Activated CD8-positive, alpha-beta T cell treated with anti-CD3 and anti-CD28 coated beads, Interleukin-2, amount 10 ng/mL, durations not matched to agents 7 days and 5 days (primary cell): ENCODE measurements at regions not wholly inside any gene's neighbourhood (a gene's known extent, or its start where the extent isn't known, plus 50 kb on each side); places are given as distances from the start of the nearest gene placed in this dataset.

Experiments used
- ATAC-seq: fragments of 150-1000 bp; cut with Tn5 transposase; one replicate; pipeline ENCODE4 v1.10.0; 2021; ENCODE audit warnings: moderate library complexity
- CTCF ChIA-PET: fragments of 350-600 bp; sonication (Branson Sonifier 250); formaldehyde crosslinking; loops from one replicate; lab custom pipeline; 2021; ENCODE audit warnings: antibody characterized with exemption; lab: Charles Lee
- POLR2A ChIA-PET: fragments of 350-600 bp; sonication (Branson Sonifier 250); formaldehyde crosslinking; loops from one replicate; lab custom pipeline; 2021; ENCODE audit warnings: antibody characterized with exemption; lab: Charles Lee
- DNase-seq: peaks from one replicate; pipeline ENCODE4 v3.0.0-alpha.2; 2020
- H3K27ac Mint-ChIP-seq: one replicate; pipeline ENCODE4 v1.8.0; 2021; ENCODE audit warnings: mild to moderate bottlenecking, mixed read lengths
- H3K27me3 Mint-ChIP-seq: one replicate; pipeline ENCODE4 v1.8.0; 2021; ENCODE audit warnings: low read depth, mixed read lengths
- H3K36me3 Mint-ChIP-seq: one replicate; pipeline ENCODE4 v1.8.0; 2021; ENCODE audit warnings: low read depth, mixed read lengths
- H3K4me1 Mint-ChIP-seq: one replicate; pipeline ENCODE4 v1.8.0; 2021; ENCODE audit warnings: low read depth, mixed read lengths
- H3K4me3 Mint-ChIP-seq: one replicate; pipeline ENCODE4 v1.8.0; 2021; ENCODE audit warnings: mild to moderate bottlenecking, mixed read lengths
- H3K9me3 Mint-ChIP-seq: one replicate; pipeline ENCODE4 v1.8.0; 2022; ENCODE audit warnings: mixed read lengths; ENCODE audit not compliant: insufficient read depth

DNA sequence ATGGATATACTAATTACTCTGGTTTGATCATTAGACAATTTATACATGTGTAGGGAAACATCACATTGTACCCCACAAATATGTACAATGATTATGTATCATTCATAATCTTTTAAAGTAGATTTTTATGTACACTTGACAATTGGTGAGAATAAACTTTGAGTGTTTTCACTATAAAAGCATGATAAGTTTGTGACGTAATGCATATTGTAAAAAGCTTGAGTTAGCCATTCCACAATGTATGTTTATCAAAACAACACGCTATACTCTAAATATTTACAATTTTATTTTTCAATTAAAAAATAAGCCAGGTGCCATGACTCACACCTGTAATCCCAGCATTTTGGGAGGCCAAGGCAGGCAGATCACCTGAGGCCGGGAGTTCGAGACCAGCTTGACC, 360.1 kb upstream of the ITGA1 start:
- Mint-ChIP-seq H3K27me3 (no peaks in the 10 kb centered on the region), H3K4me1 (no peaks in the 10 kb centered on the region), H3K9me3 (no peaks in the 10 kb centered on the region), H3K27ac (no peak overlapping the region), H3K36me3 (no peaks in the 10 kb centered on the region), H3K4me3 (no peak overlapping the region)
- ChIA-PET CTCF (no interaction called here), POLR2A (no interaction called here)
- ATAC-seq (no peak), DNase-seq (no peak)

DNA sequence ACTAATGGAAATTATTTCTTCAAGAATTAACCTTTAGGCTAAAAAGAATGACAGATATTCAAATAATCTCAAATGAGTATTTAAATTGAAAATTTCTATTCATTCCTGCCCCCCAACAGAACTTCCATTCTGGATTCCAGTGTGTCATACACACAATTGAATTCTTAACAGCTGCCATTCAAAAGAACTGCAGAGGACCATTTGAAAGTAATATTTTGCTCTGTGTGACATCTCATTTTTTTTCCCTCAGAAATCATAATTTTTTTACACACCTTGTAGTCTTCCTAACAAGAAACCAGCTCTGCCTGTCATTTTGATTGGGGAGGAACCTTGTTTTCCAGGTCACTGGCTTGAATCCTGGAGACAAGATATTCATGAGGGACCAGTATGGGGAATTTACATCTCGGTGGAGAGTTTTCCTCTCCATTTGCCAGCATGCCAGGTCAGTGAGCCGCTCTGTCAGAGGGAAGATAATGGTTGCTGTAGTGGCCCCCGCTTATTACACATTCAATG, 358.7 kb upstream of the ITGA1 start:
- ATAC-seq (no peak), DNase-seq (no peak)
- CTCF ChIA-PET: no interaction called here
- POLR2A ChIA-PET: no interaction called here
- Mint-ChIP-seq H3K27me3 (no peaks in the 10 kb centered on the region), H3K36me3 (no peaks in the 10 kb centered on the region), H3K4me3 (no peak overlapping the region), H3K9me3 (no peaks in the 10 kb centered on the region), H3K4me1 (no peaks in the 10 kb centered on the region), H3K27ac (no peak overlapping the region)

DNA sequence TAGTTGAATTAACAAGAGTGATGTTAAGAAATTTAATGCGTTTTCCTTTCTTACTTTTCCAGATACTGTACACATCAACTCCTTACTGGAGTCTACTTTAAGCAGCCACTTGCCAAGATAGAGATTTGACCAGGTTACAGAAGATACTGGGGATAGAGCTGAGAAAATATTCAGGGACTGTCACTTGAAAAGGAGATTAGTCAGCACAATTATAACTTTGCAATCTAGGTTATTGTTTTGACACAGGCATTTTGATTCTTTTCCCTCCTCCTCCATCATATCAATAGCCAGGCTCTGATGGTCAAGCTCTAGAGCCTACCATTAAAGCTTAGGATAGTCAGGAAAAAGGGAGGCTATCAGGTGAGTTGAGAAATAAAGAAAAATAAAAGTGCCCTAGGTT, 345.9 kb upstream of the ITGA1 start:
- no peak for DNase-seq
- no peak for ATAC-seq
- Mint-ChIP-seq H3K9me3 (no peaks in the 10 kb centered on the region), H3K4me1 (no peaks in the 10 kb centered on the region), H3K27me3 (no peaks in the 10 kb centered on the region), H3K4me3 (no peak overlapping the region), H3K36me3 (no peaks in the 10 kb centered on the region), H3K27ac (no peak overlapping the region)
- ChIA-PET CTCF (no interaction called here), POLR2A (no interaction called here)

DNA sequence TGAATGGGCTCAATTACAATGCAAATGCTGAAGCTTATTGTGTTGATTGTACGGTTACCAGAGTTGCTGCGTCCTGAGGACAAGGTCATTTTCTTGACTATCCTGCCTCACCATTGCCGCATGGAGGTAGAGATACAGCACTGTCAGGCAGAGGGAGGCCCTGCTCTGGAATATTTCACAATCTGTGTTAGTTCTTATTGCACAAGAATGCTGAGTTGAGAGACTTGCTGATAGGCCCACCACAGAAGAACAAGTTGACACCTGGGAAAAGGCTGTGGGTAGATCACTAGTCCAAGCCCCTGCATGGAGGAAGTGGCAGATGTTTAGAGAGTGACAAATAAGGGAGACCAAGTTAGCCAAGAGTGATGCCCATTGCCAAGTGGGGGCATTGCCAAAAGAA, 344.5 kb upstream of the ITGA1 start:
- Mint-ChIP-seq H3K4me3 (no peak overlapping the region), H3K4me1 (no peaks in the 10 kb centered on the region), H3K27ac (no peak overlapping the region), H3K36me3 (no peaks in the 10 kb centered on the region), H3K9me3 (no peaks in the 10 kb centered on the region), H3K27me3 (no peaks in the 10 kb centered on the region)
- POLR2A ChIA-PET: no interaction called here
- DNase-seq (no peak), ATAC-seq (no peak)
- CTCF ChIA-PET: interaction anchor here (0.6 kb wide), 1 partner anchor 9 kb away, joined by 3 read pairs; no protein-coding TSS in a partner anchor

DNA sequence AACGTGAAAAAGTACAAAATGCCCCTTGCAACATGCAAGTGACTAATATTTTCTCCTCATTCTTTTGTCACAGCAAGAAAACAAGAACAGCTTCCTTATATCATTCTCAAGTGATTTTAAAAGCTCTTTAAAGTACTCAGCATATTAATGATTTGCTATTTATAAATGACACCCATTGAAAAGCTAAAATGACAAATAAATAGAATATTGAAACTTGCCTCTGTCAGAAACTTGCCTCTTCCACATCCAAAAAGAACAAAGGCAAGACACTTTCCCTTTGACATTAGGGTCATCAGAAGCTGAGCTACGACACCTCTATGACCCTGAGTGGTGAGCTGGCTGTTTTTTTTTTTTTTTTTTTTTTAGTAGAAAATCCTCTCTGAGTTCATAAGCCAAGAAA, 339.6 kb upstream of the ITGA1 start:
- CTCF ChIA-PET: no interaction called here
- Mint-ChIP-seq H3K27ac (no peak overlapping the region), H3K36me3 (no peaks in the 10 kb centered on the region), H3K27me3 (no peaks in the 10 kb centered on the region), H3K4me3 (no peak overlapping the region), H3K9me3 (no peaks in the 10 kb centered on the region), H3K4me1 (no peaks in the 10 kb centered on the region)
- no peak for ATAC-seq
- POLR2A ChIA-PET: no interaction called here
- no peak for DNase-seq

DNA sequence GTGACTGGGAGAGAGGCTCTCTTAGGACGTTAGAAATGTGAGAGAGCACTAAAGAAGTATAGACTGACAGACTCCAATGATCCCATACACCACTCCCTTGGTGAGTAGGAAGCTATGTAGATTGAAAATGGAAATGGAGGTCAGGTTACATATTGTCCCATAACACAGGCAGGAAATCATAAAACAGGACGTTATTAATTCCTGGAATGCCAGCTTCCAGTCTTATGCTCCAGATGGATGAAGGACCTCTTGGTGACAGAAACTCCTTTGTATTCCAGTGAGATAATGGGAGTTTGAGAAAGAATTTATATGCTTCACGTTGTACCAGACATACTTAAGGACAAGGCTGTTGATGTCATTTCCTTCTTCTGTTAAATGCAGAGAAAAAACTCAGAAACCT, 338.2 kb upstream of the ITGA1 start:
- Mint-ChIP-seq H3K4me3 (no peak overlapping the region), H3K27me3 (no peaks in the 10 kb centered on the region)
- no peak for ATAC-seq

DNA sequence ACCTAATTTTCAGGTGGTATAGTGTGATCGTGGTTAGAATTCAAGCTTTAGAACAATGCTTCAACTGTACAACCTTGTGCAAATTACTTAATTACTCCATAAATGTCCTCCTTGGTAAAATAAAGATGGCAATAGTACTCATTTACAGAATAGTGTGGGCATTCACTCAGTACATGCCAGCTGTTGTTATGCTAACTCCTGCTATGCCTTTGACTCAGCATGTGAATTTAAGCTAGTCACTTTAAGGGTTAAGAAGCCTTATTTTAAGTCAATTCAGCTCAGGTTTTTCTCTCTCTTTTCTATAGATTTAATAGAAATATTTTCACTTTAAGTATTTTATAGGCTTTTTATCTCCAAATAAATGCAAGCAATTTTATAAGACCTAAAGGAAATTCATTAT, 335.6 kb upstream of the ITGA1 start:
- Mint-ChIP-seq H3K36me3 (no peaks in the 10 kb centered on the region), H3K9me3 (no peaks in the 10 kb centered on the region), H3K4me3 (no peak overlapping the region), H3K27ac (no peak overlapping the region), H3K4me1 (no peaks in the 10 kb centered on the region), H3K27me3 (peaks cover 2% of the 10 kb centered on the region)
- CTCF ChIA-PET: interaction anchor here (1.1 kb wide), 1 partner anchor 9 kb away, joined by 3 read pairs; no protein-coding TSS in a partner anchor
- POLR2A ChIA-PET: no interaction called here
- DNase-seq (no peak), ATAC-seq (no peak)

More for the DNA sequence above, 338.2 kb upstream of the ITGA1 start:
- CTCF ChIA-PET: no interaction called here
- no peaks in the 10 kb centered on the region for H3K4me1 Mint-ChIP-seq
- H3K27ac Mint-ChIP-seq: no peak overlapping the region
- no peaks in the 10 kb centered on the region for H3K9me3 Mint-ChIP-seq
- POLR2A ChIA-PET: no interaction called here
- no peaks in the 10 kb centered on the region for H3K36me3 Mint-ChIP-seq
- no peak for DNase-seq

- ATAC-seq (no peak), DNase-seq (no peak)
- H3K27me3 Mint-ChIP-seq: peaks cover 2% of the 10 kb centered on the region
- no peak overlapping the region for H3K27ac Mint-ChIP-seq
- H3K9me3 Mint-ChIP-seq: no peaks in the 10 kb centered on the region
- H3K4me1 Mint-ChIP-seq: no peaks in the 10 kb centered on the region
- no peaks in the 10 kb centered on the region for H3K36me3 Mint-ChIP-seq
- POLR2A ChIA-PET: no interaction called here
- no peak overlapping the region for H3K4me3 Mint-ChIP-seq
- CTCF ChIA-PET: no interaction called here
Observed at GRCh38 chr5:52453176-52453575, 334.5 kb upstream of the ITGA1 start.

GRCh38 chr5:52455920-52456319, 331.8 kb upstream of the ITGA1 start:
- ChIA-PET POLR2A (no interaction called here), CTCF (no interaction called here)
- H3K4me1 Mint-ChIP-seq: no peaks in the 10 kb centered on the region
- no peak for DNase-seq
- H3K9me3 Mint-ChIP-seq: no peaks in the 10 kb centered on the region
- peaks cover 7% of the 10 kb centered on the region for H3K27me3 Mint-ChIP-seq
- no peak overlapping the region for H3K4me3 Mint-ChIP-seq
- no peak for ATAC-seq
- H3K27ac Mint-ChIP-seq: no peak overlapping the region
- H3K36me3 Mint-ChIP-seq: no peaks in the 10 kb centered on the region

- no peak overlapping the region for H3K27ac Mint-ChIP-seq
- H3K9me3 Mint-ChIP-seq: no peaks in the 10 kb centered on the region
- no peaks in the 10 kb centered on the region for H3K4me1 Mint-ChIP-seq
- DNase-seq (no peak), ATAC-seq (no peak)
- peaks cover 7% of the 10 kb centered on the region for H3K27me3 Mint-ChIP-seq
- ChIA-PET POLR2A (no interaction called here), CTCF (no interaction called here)
- H3K4me3 Mint-ChIP-seq: no peak overlapping the region
- no peaks in the 10 kb centered on the region for H3K36me3 Mint-ChIP-seq
Observed at GRCh38 chr5:52457810-52458209, 329.9 kb upstream of the ITGA1 start.

DNA sequence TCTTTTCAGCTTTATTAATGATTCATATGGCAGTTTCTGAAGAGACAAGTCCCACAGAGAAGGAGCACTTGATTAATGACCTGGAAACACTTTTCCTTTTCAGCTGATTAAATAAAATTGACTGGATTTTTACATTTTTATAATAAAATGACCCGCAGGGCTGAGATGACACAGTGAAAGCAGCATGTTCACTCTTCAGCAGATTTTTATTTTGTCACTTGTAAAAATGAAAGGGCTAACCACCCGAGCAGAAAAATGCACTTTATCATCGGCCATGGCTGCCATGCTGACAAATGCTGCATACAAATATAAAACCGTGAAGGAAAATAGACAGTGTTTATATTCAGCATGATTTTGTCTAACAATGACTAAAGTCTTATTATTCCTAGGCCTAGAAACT, 321.6 kb upstream of the ITGA1 start:
- POLR2A ChIA-PET: no interaction called here
- Mint-ChIP-seq H3K4me1 (peaks cover 10% of the 10 kb centered on the region), H3K27ac (no peak overlapping the region), H3K36me3 (no peaks in the 10 kb centered on the region), H3K9me3 (no peaks in the 10 kb centered on the region), H3K4me3 (no peak overlapping the region), H3K27me3 (no peaks in the 10 kb centered on the region)
- no peak for ATAC-seq
- no peak for DNase-seq
- CTCF ChIA-PET: no interaction called here

DNA sequence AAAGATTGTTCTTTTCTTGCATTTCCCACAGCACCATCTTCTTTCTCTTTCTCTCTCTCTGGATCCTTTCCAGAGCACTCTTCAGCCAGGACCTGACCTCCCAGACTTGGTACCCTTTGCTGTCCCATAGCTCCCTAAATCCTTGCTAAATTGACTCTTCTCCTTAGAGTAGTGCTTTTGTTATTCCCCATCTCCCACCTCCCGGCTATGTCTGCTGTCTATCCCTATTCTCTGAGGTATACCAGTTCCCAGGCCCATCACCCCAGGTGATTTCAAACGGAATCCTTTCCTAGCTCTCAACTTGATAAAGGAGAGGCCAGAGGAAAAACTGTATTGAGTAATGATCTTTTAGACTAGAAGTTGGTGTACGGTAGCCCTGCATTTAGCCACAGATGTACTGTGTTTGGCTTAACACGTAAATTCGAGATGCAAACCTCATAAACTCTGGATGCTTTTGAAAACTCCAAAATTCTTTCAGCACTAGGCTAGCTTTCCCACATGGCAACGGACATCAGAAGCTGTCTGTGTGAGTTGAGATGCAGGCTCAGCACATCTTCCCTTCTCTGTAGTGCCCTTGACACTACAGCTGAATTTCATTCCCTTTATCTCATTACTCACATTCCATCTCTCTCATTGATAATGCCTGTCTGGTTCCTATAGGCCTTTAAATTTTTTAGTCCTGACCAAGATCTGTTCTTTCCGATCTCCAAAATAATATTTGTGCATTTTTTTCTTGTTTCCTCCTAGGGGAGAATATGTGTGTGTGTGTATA, 320.8 kb upstream of the ITGA1 start:
- ATAC-seq (no peak), DNase-seq (no peak)
- H3K9me3 Mint-ChIP-seq: no peaks in the 10 kb centered on the region
- no peaks in the 10 kb centered on the region for H3K27me3 Mint-ChIP-seq
- no peak overlapping the region for H3K4me3 Mint-ChIP-seq
- H3K36me3 Mint-ChIP-seq: no peaks in the 10 kb centered on the region
- H3K27ac Mint-ChIP-seq: no peak overlapping the region
- peaks cover 10% of the 10 kb centered on the region for H3K4me1 Mint-ChIP-seq
- POLR2A ChIA-PET: no interaction called here
- CTCF ChIA-PET: no interaction called here

DNA sequence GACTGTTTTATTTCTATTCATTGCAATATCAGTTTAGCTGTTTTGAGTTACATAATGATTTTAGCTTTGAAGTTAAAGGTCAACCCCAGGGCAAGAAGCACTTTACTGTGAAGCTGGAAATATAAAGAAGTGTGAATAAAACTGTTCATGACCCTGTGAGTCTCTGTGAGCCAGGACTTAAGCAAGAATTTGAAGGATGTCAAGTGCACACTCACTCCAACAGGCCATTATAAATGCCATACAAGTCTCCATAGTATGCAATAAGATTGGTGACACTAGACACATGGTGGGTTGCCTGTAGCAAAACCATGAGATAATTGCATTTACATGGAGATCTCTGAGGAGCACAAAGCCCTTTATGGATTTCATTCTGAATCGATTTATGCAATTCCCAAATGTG, 318.7 kb upstream of the ITGA1 start:
- POLR2A ChIA-PET: no interaction called here
- no peaks in the 10 kb centered on the region for H3K36me3 Mint-ChIP-seq
- no peaks in the 10 kb centered on the region for H3K9me3 Mint-ChIP-seq
- no peaks in the 10 kb centered on the region for H3K27me3 Mint-ChIP-seq
- CTCF ChIA-PET: no interaction called here
- peaks cover 10% of the 10 kb centered on the region for H3K4me1 Mint-ChIP-seq
- no peak overlapping the region for H3K4me3 Mint-ChIP-seq
- DNase-seq (no peak), ATAC-seq (no peak)
- no peak overlapping the region for H3K27ac Mint-ChIP-seq
